ENCODE measurements at regions not wholly inside any gene's neighbourhood (a gene's known extent, or its start where the extent isn't known, plus 50 kb on each side); places are given as distances from the start of the nearest gene placed in this dataset.
"Not testable (repeated sequence)": the region's sequence is repeated elsewhere in the genome, so short reads cannot be mapped to it uniquely, and the experiment has no call there.

GRCh38 chr2:7609974-7610373, 692.8 kb downstream of the RNF144A start:
- no peak for DNase-seq

- no peak for DNase-seq
Measured at GRCh38 chr2:7611750-7612149, 694.5 kb downstream of the RNF144A start.

DNA sequence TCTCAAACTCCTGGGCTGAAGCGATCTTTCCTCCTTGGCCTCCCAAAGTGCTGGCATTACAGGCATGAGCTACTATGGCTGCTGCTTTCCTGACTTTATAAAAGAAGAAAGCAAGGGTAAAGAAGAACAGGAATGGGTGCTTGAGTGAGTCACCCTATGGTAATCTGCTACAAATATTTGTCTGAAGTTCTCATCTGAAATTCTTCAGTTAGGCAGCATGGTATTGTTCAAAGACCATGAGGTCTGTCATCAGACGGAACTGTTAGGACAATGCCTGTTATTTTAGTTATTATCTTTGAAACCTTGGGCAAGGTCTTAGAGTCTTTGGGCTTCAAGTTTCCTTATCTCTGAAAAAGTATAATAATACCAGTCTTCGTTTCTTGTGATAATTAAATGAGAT, 695.8 kb downstream of the RNF144A start:
- DNase-seq, result no peak

DNA sequence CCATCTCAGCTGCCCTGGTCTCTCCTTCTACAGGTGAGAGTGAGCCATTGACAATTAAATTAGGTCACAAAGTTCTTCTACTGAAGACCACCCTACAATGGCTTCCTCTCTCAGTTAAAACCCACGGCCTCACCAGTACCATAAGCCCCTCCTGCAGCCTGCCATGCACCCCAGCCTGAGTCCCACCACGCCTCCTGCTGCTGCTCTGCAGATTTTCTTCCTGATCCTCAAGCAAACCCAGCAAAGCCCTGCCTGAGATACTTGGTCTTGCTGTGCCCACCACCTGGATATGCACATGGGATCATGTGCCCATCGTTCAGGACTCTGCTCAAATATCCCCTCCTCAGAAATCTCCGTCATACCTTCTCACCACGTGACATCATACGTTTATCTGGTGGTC, 696.6 kb downstream of the RNF144A start:
- DNase-seq, result no peak

DNA sequence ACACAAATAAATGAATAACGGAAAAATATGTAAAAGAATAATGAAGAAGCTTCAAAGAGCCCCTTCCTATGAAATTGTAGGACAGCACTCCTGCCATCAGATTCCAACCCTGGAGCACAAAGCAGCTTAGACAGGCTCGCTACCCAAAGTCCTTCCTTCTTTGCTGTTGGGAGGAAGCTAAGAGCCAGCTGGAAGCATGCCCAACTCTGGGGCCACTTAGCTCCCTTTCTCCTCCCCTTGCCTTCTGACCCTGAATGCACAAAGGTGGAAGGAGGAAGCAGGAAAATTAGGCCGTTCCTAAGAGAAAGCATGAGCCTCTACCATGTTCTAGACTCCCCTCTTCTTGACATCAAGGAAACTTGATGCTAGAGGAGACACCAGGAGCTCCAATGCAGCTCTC, 700.8 kb downstream of the RNF144A start:
- DNase-seq, result no peak

DNA sequence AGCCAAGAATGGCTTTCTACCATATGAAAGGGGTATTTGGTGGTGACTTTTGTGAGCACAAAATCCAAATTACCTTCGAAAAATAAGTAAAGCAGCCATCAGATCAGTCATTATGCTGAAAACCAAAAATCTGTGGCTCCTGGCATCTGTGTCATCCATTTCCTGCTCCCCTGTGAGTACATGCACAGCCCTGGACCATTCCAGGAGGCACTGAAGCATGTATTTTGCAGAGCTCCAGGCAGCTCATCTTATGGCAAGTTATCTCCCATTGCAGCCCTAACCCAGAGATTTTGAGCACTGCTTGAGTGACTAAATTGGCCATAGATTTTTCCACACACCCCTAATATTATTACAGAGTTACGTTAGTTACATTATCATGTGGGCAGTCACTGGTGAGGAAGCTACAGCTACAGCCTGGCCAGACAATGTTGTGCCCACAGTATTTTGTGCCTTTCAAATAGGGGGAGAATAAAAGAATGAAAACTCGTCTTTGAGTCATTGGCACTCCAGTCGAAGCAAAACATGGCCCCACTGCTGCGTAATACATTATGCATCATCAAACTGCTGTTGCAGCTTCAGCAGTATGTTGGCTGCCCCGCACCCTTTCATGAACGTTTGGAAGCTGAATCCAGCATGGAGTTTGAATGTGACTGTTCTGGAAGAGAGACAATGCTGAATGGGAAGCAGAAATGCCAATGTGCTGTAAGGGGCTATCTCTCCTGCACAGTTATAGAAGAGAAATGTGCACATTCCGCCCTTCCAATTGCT, 702.2 kb downstream of the RNF144A start:
- no peak for DNase-seq

DNA sequence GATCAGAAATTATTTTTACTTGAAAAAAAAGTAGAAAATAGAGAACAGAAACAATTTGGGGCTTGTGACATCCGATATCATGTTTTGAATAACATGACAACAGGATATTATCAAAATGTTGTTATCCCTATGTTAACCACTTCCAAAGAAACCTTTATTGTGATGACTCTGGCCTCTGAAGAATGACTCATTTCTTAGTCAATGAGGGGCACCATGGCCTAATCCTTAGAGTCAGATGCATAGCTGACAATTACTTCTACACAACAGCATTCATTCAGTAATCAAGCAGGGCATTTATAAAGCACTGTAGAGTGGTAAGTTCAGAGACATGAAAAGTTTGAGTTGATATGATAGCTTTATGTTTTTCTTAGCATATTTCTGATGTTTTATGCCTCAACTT, 703.0 kb downstream of the RNF144A start:
- no peak for DNase-seq

DNA sequence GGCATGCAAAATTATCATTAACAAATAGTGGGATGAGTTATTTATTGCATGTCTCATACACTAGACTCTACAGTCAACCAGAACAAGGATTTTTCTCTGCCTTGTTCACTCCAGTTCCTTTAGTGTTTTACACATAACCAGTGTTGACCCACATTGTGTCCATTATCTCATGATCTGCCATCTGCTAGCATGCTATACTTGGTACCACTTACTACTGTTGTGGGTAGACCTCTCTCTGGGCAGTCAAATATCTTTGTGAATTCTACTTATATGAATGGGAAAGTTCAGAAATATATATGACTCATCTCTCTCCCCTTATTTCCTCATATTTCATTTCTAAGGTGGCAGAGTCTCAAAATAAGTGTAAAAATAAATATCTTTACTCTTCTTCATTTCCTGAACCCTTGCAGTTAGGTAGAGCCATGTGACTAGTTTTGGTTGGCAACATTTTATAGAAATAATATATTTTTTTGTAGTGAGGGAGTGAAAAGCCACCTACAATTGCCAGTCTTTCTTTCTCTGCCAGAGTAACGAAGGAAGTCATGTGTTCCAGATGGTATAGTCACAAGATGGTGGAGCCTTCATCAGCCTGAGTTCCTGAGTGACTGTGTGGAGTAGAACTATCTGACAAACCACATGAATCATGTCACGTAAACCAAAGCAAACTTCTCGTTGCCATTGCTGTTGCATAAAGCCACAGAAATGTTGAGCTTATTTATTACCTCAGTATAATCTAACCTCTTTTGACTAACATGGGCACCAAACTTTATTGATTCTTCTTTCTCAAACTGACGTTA, 704.0 kb downstream of the RNF144A start:
- DNase-seq, result no peak

- DNase-seq, result no peak
Measured at GRCh38 chr2:7625392-7626138, 708.4 kb downstream of the RNF144A start.

DNA sequence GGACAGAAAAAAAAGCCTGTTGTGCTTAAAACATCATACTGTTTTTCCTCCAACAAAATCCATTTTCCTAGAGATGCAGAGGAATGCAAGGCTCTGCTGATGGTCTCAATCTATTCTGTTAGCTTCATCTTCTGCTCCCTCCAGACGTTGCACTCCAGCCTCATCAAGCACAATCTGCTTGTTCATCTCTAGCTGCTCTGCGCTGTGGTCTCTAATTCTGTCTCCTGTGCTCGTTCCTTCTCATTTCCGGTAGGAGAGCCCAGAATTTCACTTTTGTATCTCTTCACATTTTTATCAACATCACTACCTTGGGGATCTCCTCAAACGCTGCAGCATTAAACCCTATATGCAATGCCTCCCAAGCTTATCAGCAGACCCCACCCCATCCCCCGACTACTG, 708.9 kb downstream of the RNF144A start:
- DNase-seq, result no peak

DNA sequence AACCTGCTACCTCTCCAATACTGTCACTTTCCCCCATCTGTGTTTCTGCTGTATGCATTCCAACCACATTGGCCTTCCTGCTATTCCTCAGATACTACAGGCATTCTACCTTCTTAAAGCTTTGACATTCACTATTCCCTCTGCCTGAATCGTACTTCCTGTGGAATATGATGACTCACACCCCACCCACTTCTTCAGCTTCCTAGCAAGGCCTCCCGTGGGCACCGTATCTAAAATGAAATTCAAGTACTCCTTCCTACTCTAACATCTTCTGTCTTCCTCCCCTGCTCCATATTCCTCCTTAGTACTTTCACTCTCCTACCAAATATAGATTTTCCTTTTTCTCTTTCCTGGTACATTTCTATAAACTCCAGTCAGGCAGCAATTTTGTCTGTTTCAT, 710.4 kb downstream of the RNF144A start:
- DNase-seq, result no peak

DNA sequence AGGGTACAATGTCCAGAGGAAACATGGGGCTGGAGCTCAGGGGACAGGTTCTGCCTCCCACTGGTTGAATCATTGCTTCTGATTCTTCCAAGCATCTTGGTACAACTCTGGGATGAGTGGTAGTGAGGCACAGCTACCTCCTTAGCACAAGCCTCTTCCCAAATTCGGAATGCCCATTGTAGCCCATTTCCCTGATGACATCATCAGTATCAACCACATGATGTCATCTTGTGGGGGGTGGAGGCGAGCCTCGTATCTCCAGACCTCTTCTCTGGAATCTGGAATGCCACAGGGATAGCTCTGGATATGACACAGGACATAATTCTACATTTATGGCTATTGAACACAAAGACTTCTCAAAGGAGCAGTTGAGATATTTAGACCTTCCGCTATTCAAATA, 715.2 kb downstream of the RNF144A start:
- no peak for DNase-seq

- DNase-seq, result no peak
Measured at GRCh38 chr2:7633566-7634153, 716.4 kb downstream of the RNF144A start.

GRCh38 chr2:7634409-7634808, 717.2 kb downstream of the RNF144A start:
- no peak for DNase-seq

GRCh38 chr2:7639476-7639875, 722.3 kb downstream of the RNF144A start:
- DNase-seq, result no peak

DNA sequence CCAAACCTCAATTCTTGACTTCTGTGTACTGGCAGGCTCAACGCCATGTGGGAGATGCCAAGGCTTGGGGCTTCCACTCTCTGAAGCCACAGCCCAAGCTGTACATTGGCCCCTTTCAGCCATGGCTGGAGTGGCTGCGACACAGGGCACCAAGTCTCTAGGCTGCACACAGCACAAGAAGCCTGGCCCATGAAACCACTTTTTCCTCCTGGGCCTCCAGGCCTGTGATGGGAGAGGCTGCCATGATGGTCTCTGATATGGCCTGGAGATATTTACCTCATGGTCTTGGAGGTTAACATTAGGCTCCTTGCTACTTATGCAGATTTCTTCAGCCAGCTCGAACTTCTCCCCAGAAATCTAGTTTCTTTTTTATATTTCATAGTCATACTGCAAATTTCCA, 724.1 kb downstream of the RNF144A start:
- DNase-seq, result not testable (repeated sequence)

DNA sequence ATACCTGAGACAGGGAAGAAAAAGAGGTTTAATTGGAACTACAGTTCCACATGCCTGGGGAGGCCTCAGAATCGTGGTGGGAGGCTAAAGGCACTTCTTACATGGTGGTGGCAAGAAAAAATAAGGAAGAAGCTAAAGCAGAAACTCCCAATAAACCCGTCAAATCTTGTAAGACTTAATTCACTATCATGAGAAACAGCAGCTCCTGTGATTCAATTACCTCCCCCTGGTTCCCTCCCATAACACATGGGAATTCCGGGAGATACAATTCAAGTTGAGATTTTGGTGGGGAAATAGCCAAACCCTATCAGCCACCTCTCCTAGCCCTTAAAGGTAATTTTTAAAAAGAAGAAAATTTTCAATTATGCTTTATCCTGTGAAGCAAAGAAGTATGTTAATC, 728.8 kb downstream of the RNF144A start:
- DNase-seq, result no peak

DNA sequence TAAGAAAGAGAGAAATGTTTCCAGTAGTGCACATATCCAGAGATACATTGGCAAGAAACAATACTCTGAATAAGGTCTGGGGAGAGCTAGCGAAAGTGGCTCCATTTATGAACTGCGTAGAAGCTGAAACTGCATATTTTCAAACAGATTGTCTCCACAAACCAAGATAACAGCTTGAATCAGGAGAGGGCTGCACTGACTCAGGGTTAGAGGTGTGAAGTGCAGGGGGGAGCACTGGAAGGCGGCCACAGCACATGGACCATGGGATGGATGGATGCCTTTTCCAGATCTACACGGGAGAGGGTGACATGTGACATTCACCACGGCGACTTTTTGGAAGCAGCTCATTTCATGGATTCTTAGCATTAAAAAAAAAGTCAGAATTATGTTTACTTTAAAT, 729.4 kb downstream of the RNF144A start:
- DNase-seq, result no peak

DNA sequence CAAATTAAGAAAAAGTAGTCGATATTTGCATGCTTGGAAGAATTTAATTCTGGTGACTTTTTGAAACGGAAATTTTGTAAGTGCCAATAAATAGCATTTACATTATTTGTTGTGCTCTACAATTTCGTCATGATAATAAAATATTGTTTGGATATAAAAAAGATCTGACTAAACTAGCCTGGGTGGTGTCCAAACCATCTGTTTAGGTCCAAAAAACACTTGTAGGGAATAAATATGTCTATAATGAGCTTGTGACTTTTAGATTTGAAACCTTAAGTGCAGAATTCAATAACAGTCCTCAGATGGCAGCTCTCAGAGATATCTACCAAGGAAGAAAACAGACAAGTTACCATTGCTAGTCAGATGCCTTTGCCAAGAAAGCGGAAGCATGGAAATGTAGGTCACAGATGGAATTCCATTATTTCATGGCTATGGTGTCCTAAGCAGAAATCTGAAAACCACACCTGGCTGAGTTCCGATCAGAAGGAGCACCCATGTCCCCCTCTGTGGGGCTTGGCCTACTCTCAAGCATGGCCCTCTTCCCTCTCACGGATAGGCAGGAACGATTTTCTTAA, 731.1 kb downstream of the RNF144A start:
- DNase-seq, result no peak

GRCh38 chr2:7649461-7650228, 732.4 kb downstream of the RNF144A start:
- DNase-seq, result peak; percentile 16

GRCh38 chr2:7653617-7654016, 736.4 kb downstream of the RNF144A start:
- DNase-seq, result no peak

GRCh38 chr2:7655629-7656028, 738.4 kb downstream of the RNF144A start:
- no peak for DNase-seq
